ENCODE measurements at regions not wholly inside any gene's neighbourhood (a gene's known extent, or its start where the extent isn't known, plus 50 kb on each side); places are given as distances from the start of the nearest gene placed in this dataset.

DNA sequence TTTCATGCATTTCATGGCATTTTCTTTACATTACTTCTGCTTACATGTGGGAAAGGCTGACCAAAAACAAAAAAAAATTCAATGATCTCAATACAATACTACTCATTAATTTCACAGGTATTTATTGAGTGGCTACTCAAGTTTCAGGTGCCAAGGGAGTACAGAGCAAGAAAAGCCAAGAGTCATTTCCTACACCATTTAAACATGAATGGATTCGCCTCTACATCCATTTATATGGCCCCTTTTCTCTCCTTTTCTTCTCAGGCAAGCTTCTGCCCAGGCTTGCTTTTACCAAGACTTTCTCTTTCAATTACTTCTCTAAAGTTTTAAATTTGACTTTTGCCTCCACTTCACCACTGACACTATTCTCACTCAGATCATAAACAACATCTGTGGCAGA lies 1603.1 kb upstream of the CELF4 start:
- TF ChIP-seq, protein P1, sequence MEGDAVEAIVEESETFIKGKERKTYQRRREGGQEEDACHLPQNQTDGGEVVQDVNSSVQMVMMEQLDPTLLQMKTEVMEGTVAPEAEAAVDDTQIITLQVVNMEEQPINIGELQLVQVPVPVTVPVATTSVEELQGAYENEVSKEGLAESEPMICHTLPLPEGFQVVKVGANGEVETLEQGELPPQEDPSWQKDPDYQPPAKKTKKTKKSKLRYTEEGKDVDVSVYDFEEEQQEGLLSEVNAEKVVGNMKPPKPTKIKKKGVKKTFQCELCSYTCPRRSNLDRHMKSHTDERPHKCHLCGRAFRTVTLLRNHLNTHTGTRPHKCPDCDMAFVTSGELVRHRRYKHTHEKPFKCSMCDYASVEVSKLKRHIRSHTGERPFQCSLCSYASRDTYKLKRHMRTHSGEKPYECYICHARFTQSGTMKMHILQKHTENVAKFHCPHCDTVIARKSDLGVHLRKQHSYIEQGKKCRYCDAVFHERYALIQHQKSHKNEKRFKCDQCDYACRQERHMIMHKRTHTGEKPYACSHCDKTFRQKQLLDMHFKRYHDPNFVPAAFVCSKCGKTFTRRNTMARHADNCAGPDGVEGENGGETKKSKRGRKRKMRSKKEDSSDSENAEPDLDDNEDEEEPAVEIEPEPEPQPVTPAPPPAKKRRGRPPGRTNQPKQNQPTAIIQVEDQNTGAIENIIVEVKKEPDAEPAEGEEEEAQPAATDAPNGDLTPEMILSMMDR (IDR thresholded peaks at IDR 0.05) = no peak
- no peak for TF ChIP-seq POLR2A (IDR thresholded peaks at IDR 0.05)
